NCI-H2029 (cell line): ENCODE measurements at regions not wholly inside any gene's neighbourhood (a gene's known extent, or its start where the extent isn't known, plus 50 kb on each side); places are given as distances from the start of the nearest gene placed in this dataset.
"Not testable (repeated sequence)": the region's sequence is repeated elsewhere in the genome, so short reads cannot be mapped to it uniquely, and the experiment has no call there.

Experiments
- DNase-seq: peaks from one replicate; lab custom pipeline; 2025; lab: John Stamatoyannopoulos, UW

DNA sequence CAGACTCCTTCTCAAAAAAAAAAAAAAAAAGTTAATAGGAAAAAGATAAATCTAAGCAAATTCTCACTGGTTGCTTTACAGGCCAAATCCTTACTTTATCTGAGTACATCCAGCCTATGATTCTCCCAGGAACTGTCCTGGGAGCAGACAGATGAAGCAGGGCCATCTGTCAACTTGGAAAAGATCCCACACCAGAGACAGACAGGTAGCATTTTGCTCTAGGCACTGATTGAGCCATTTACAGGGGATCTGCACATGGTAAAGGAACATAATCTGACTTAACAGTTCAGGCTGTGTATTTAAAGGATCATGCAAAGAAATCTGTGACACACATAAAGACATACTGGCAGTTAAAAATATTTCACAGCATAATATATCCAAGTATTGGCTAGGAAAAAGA lies 1006.5 kb downstream of the TBL1XR1 start:
- no peak for DNase-seq

- no peak for DNase-seq
These were observed 1014.1 kb downstream of the TBL1XR1 start for GRCh38 chr3:176183181-176183580.

DNA sequence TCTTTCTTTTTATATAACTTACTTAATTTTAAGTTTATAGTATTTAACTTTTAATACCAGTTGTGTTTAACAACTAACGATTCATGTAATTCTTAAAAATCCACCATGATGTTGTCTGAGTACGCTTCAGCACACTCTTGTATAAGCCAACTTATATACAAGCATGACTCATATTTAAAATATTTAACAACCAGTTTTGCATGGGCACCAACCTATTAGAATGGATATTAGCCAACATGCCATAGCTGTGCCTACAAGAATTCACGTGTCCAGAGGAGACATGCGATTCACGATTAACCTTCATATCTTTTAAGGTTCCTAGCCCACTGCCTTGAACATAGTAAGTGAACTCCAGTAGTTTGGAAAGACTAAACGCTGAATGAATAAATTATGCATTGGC lies 1023.2 kb downstream of the TBL1XR1 start:
- no peak for DNase-seq

- no peak for DNase-seq
These were observed 1024.8 kb downstream of the TBL1XR1 start for GRCh38 chr3:176172492-176172891.

DNA sequence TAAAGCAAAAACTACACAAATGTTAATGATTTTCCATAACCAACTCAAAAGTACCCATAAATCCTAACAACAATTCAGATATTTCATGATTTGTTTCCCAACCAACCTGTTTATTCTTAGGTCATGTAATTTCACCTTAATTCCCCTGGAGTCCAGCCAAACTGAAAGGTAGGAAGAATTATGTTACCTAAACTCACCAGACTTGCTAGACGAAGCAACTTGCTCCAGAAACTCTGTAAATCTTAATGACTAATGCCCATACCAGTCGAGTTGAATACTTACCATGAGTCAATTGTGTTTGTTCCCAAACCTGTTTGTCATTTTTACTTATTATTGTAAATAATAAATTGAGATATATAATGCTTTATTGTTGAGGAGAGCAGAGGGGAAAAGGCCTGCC lies 1030.0 kb downstream of the TBL1XR1 start:
- DNase-seq = peak; percentile 24

DNA sequence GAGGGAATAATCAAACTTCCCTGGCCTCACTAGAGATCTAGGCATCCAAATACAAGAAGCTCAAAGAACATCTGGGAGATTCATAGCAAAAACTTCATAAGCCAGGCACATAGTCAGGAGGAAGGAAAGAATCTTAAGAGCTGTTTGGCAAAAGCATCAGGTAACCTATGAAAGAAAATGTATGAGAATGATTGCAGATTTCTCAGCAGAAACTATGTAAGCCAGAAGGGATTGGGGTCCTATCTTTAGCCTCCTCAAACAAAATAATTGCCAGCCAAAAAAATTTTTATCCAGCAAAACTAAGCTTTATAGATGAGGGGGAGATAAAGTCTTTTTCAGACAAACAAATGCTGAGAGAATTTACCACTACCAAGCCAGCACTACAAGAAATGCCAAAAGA lies 1036.3 kb downstream of the TBL1XR1 start:
- no peak for DNase-seq

- DNase-seq = no peak
These were observed 1037.5 kb downstream of the TBL1XR1 start for GRCh38 chr3:176159796-176160195.

- DNase-seq = no peak
These were observed 1042.3 kb downstream of the TBL1XR1 start for GRCh38 chr3:176155012-176155411.

GRCh38 chr3:176149567-176149966 lies 1047.7 kb downstream of the TBL1XR1 start:
- DNase-seq = no peak

- DNase-seq = peak; percentile 98
These were observed 1050.0 kb downstream of the TBL1XR1 start for GRCh38 chr3:176147251-176147650.

DNA sequence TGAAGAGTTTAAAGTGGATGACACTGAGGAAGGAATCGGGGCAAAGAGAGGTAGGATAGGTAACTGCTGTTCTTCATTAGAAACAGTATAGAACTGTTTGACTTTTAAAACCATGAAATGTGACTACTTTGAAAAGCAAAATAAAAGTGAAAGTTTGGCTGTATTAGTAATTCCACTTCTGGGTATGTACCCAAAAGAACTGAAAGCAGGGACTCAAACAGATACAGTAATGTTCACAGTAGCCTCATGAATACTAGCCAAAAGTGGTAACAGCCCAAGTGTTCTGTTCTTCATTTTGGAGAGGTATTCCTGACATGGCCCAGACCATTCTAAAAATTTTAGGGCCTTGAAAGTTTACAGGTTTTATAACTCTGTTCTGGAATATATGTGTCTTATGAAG lies 1055.4 kb downstream of the TBL1XR1 start:
- no peak for DNase-seq

- no peak for DNase-seq
These were observed 1076.8 kb downstream of the TBL1XR1 start for GRCh38 chr3:176120507-176120906.

GRCh38 chr3:176119826-176120225 lies 1077.5 kb downstream of the TBL1XR1 start:
- no peak for DNase-seq

GRCh38 chr3:176106380-176106779 lies 1090.9 kb downstream of the TBL1XR1 start:
- DNase-seq = no peak

GRCh38 chr3:176097027-176097426 lies 1100.3 kb downstream of the TBL1XR1 start:
- no peak for DNase-seq

GRCh38 chr3:176093892-176094291 lies 1103.4 kb downstream of the TBL1XR1 start:
- DNase-seq = not testable (repeated sequence)

DNA sequence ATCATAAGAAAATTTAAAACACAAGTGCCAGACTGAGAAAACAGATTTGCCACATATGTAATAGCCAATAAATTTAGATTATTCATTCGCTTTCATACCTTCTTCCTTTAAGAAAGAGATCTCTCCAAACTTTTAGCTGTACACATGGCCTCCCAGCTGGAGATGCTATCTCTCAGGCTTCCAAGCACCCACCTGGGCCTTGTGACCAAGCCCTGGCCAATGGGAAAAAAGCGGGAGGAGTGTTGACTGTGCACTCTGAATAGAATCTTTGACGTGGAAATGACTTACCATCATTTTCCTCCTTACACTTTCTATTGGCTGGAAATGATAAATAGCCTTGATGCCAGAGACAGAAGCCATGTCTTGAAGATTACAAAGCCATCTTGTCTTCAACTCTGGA lies 1106.6 kb downstream of the TBL1XR1 start:
- DNase-seq = no peak

GRCh38 chr3:176088962-176089383 lies 1108.3 kb downstream of the TBL1XR1 start:
- no peak for DNase-seq

DNA sequence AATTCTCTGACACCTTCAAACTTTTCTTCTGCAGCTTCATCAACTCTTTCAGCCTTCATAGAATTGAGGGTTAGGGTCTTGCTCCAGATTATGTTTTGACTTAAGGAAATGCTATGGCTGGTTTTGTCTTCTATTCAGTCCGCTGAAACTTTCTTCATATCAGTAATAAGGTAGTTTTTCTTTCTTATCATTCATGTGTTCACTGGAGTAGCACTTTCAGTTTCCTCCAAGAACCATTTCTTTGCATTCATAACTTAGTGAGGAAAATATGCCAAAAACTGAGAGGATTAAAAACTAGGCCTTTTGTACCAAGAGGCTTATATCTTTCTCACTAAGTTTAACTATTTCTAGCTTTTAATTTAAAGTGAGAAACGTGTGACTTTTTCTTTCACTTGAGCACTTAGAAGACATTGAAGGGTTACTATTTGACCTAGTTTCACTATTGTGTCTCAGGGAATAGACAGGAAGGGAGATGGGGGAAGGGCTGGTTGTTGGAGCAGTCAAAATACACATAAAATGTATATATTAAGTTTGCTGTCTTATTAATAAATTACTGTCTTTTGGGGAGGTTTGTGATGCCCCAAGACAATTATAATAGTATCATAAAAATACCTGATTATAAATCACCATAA lies 1110.1 kb downstream of the TBL1XR1 start:
- DNase-seq = no peak

DNA sequence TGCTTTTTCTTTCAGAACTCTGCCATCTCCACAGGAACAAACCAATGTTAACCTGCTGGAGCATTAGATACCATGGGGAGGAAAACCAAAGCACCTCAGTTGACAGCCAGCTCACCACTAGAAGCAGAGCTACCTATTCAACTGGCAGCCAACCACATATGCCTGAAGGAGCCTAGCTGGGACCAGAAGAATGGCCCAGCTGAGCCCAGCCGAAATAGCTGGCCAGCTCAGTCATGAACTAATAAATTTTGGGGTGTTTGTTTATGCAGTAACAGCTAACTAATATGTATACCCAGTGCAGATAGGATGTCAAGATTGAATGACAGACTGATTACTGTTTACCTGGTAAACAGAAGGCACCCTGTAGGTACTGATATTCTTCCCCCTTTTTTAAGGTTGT lies 1117.5 kb downstream of the TBL1XR1 start:
- DNase-seq = no peak

- no peak for DNase-seq
These were observed 1118.4 kb downstream of the TBL1XR1 start for GRCh38 chr3:176078906-176079305.

DNA sequence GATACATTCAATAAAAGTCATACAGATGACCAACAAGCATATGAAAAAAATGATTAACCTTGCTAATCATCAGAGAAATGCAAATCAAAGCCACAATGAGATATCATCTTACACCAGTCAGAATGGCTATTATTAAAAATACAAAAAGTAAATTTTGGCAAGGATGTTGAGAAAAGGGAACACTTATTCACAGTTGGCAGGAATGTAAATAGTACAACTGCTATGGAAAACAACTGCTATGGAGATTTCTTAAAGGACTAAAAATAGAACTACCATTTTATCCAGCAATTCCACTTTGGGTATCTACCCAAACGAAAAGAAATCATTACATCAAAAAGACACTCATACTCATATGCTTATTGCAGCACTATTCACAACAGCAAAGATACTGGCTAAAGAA lies 1121.8 kb downstream of the TBL1XR1 start:
- no peak for DNase-seq

- DNase-seq = no peak
These were observed 1122.2 kb downstream of the TBL1XR1 start for GRCh38 chr3:176075046-176075445.

DNA sequence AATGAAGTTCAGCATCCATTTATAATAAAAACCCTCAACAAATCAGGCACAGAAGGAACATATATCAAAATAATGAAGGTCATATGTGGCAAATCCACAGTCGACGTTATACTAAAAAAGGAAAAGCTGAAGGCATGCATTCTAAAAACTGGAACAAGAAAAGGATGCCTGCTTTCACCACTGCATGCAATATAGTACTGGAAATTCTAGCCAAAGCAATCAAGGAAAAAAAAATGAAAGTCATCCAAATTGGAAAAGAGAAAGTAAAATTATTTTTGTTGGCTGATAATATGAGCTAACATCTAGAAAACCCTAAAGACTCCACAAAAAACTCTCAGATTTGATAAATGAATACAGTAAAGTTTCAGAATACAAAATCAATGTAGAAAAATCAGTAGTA lies 1123.2 kb downstream of the TBL1XR1 start:
- DNase-seq = no peak

DNA sequence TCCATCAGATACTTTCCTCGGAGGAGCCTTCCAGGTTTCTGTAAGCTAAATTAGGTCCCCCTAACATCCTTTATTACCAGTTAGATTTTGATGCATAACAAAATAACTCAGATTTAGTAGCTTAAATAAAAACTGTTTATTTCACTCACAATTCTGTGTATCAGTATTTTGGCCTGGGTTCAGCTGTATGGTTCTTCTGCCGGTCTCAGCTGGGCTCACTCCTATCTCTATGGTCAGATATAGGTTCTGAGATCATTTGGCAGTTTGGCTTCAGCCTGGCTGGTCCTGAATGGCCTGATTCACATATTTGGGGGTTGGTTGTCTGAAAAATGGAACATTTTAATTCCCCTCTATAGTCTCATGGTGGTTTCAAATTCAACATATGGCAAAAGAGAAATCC lies 1125.3 kb downstream of the TBL1XR1 start:
- no peak for DNase-seq
